Activated CD4-positive, alpha-beta T cell treated with anti-CD3 and anti-CD28 coated beads, Interleukin-2, amount 50 U/mL, for 4 hours (primary cell): ENCODE measurements at regions not wholly inside any gene's neighbourhood (a gene's known extent, or its start where the extent isn't known, plus 50 kb on each side); places are given as distances from the start of the nearest gene placed in this dataset.

ENCODE experiments used
- DNase-seq, 2 experiments: peaks; one replicate each; pipeline ENCODE4 v3.0.0-alpha.2; 2020

- DNase-seq, result no peak
Measured at GRCh38 chr2:181252262-181253148, 204.7 kb upstream of the ITGA4 start.

- no peak for DNase-seq
Measured at GRCh38 chr2:181253438-181253837, 203.7 kb upstream of the ITGA4 start.

GRCh38 chr2:181255651-181256050, 201.5 kb upstream of the ITGA4 start:
- no peak for DNase-seq

GRCh38 chr2:181258720-181259119, 198.5 kb upstream of the ITGA4 start:
- DNase-seq, result no peak

- DNase-seq, result no peak
Measured at GRCh38 chr2:181262782-181263181, 194.4 kb upstream of the ITGA4 start.

- no peak for DNase-seq
Measured at GRCh38 chr2:181264001-181264400, 193.2 kb upstream of the ITGA4 start.

- DNase-seq, result no peak
Measured at GRCh38 chr2:181264441-181264840, 192.7 kb upstream of the ITGA4 start.

GRCh38 chr2:181266614-181267013, 190.6 kb upstream of the ITGA4 start:
- no peak for DNase-seq

- DNase-seq, result no peak
Measured at GRCh38 chr2:181268174-181268867, 188.9 kb upstream of the ITGA4 start.

- no peak for DNase-seq
Measured at GRCh38 chr2:181273986-181274385, 183.2 kb upstream of the ITGA4 start.

- DNase-seq, result peak; percentile 4
Measured at GRCh38 chr2:181275643-181276070, 181.5 kb upstream of the ITGA4 start.

- no peak for DNase-seq
Measured at GRCh38 chr2:181281206-181281832, 175.9 kb upstream of the ITGA4 start.

GRCh38 chr2:181285116-181285515, 172.1 kb upstream of the ITGA4 start:
- DNase-seq, result no peak

- no peak for DNase-seq
Measured at GRCh38 chr2:181289698-181290097, 167.5 kb upstream of the ITGA4 start.

- no peak for DNase-seq
Measured at GRCh38 chr2:181290182-181290581, 167.0 kb upstream of the ITGA4 start.

GRCh38 chr2:181294979-181295378, 162.2 kb upstream of the ITGA4 start:
- no peak for DNase-seq

GRCh38 chr2:181300600-181301291, 156.4 kb upstream of the ITGA4 start:
- DNase-seq, result no peak

- no peak for DNase-seq
Measured at GRCh38 chr2:181304011-181304844, 153.0 kb upstream of the ITGA4 start.

GRCh38 chr2:181305301-181306123, 151.7 kb upstream of the ITGA4 start:
- DNase-seq, result peak in 1 of 2 experiments; percentile 12

- no peak for DNase-seq
Measured at GRCh38 chr2:181306785-181307184, 150.4 kb upstream of the ITGA4 start.
